ENCODE measurements at regions not wholly inside any gene's neighbourhood (a gene's known extent, or its start where the extent isn't known, plus 50 kb on each side); places are given as distances from the start of the nearest gene placed in this dataset.

GRCh38 chr2:2926009-2926857 lies 451.4 kb downstream of the EIPR1 start:
- Histone ChIP-seq H3K4me1 (ENCODE audit: low read length) (no peaks in the 10 kb centered on the region), H3K9me2 (replicated peaks; ENCODE audit: insufficient read depth, low read length) (no peaks in the 10 kb centered on the region), H2AFZ (ENCODE audit: low read length) (no peak overlapping the region), H3K9me3 (replicated peaks; ENCODE audit: insufficient read depth, low read length) (no peaks in the 10 kb centered on the region), H3K79me2 (ENCODE audit: low read length) (no peaks in the 10 kb centered on the region), H3K9ac (ENCODE audit: low read length) (no peak overlapping the region), H3F3A (ENCODE audit: insufficient read depth, low read length) (no peaks in the 10 kb centered on the region), H3K4me3 (ENCODE audit: low read length) (no peak overlapping the region), H3K27me3 (replicated peaks; ENCODE audit: insufficient read depth, low read length) (no peaks in the 10 kb centered on the region), H3K4me2 (ENCODE audit: low read depth, low read length) (no peak overlapping the region), H3K27ac (ENCODE audit: low read length) (no peak overlapping the region), H3K36me3 (replicated peaks; ENCODE audit: insufficient read depth, low read length) (no peaks in the 10 kb centered on the region), H4K20me1 (ENCODE audit: insufficient read depth, low read length) (no peaks in the 10 kb centered on the region)
- DNase-seq = no peak
- TF ChIP-seq EZH2 (optimal IDR thresholded peaks at IDR 0.05; ENCODE audit: low read depth, low read length) (no peak), CTCF (IDR thresholded peaks at IDR 0.05; ENCODE audit: low read length) (no peak), EZH2phosphoT487 (IDR thresholded peaks at IDR 0.05; ENCODE audit: low read length) (no peak)

GRCh38 chr2:2922156-2922555 lies 455.5 kb downstream of the EIPR1 start:
- H3K4me2 ChIP-seq (ENCODE audit: low read depth, low read length) = no peak overlapping the region
- H3K4me3 ChIP-seq (ENCODE audit: low read length) = no peak overlapping the region
- no peak for TF ChIP-seq EZH2 (optimal IDR thresholded peaks at IDR 0.05; ENCODE audit: low read depth, low read length)
- TF ChIP-seq EZH2phosphoT487 (IDR thresholded peaks at IDR 0.05; ENCODE audit: low read length) = no peak
- no peak for TF ChIP-seq CTCF (IDR thresholded peaks at IDR 0.05; ENCODE audit: low read length)
- H3K79me2 ChIP-seq (ENCODE audit: low read length) = no peaks in the 10 kb centered on the region
- no peak overlapping the region for H3K9ac ChIP-seq (ENCODE audit: low read length)
- no peaks in the 10 kb centered on the region for H3K27me3 ChIP-seq (replicated peaks; ENCODE audit: insufficient read depth, low read length)
- no peaks in the 10 kb centered on the region for H3F3A ChIP-seq (ENCODE audit: insufficient read depth, low read length)
- no peaks in the 10 kb centered on the region for H3K4me1 ChIP-seq (ENCODE audit: low read length)
- H2AFZ ChIP-seq (ENCODE audit: low read length) = no peak overlapping the region
- no peak for DNase-seq
- no peaks in the 10 kb centered on the region for H3K9me3 ChIP-seq (replicated peaks; ENCODE audit: insufficient read depth, low read length)
- H4K20me1 ChIP-seq (ENCODE audit: insufficient read depth, low read length) = no peaks in the 10 kb centered on the region
- H3K27ac ChIP-seq (ENCODE audit: low read length) = no peak overlapping the region
- H3K9me2 ChIP-seq (replicated peaks; ENCODE audit: insufficient read depth, low read length) = no peaks in the 10 kb centered on the region
- no peaks in the 10 kb centered on the region for H3K36me3 ChIP-seq (replicated peaks; ENCODE audit: insufficient read depth, low read length)

- H3K4me1 ChIP-seq (ENCODE audit: low read length) = no peaks in the 10 kb centered on the region
- no peak for DNase-seq
- no peak overlapping the region for H3K4me3 ChIP-seq (ENCODE audit: low read length)
- no peaks in the 10 kb centered on the region for H3K36me3 ChIP-seq (replicated peaks; ENCODE audit: insufficient read depth, low read length)
- no peak overlapping the region for H2AFZ ChIP-seq (ENCODE audit: low read length)
- TF ChIP-seq EZH2 (optimal IDR thresholded peaks at IDR 0.05; ENCODE audit: low read depth, low read length) (no peak), CTCF (IDR thresholded peaks at IDR 0.05; ENCODE audit: low read length) (no peak), EZH2phosphoT487 (IDR thresholded peaks at IDR 0.05; ENCODE audit: low read length) (no peak)
- no peaks in the 10 kb centered on the region for H3K79me2 ChIP-seq (ENCODE audit: low read length)
- no peak overlapping the region for H3K4me2 ChIP-seq (ENCODE audit: low read depth, low read length)
- no peaks in the 10 kb centered on the region for H3K27me3 ChIP-seq (replicated peaks; ENCODE audit: insufficient read depth, low read length)
- no peak overlapping the region for H3K9ac ChIP-seq (ENCODE audit: low read length)
- H3K9me3 ChIP-seq (replicated peaks; ENCODE audit: insufficient read depth, low read length) = no peaks in the 10 kb centered on the region
- H3K27ac ChIP-seq (ENCODE audit: low read length) = no peak overlapping the region
- no peaks in the 10 kb centered on the region for H3F3A ChIP-seq (ENCODE audit: insufficient read depth, low read length)
- H3K9me2 ChIP-seq (replicated peaks; ENCODE audit: insufficient read depth, low read length) = no peaks in the 10 kb centered on the region
- no peaks in the 10 kb centered on the region for H4K20me1 ChIP-seq (ENCODE audit: insufficient read depth, low read length)
Observed at GRCh38 chr2:2921011-2921720, 456.5 kb downstream of the EIPR1 start.

All from MM.1S (cell line).